ENCODE measurements at regions not wholly inside any gene's neighbourhood (a gene's known extent, or its start where the extent isn't known, plus 50 kb on each side); places are given as distances from the start of the nearest gene placed in this dataset.

DNA sequence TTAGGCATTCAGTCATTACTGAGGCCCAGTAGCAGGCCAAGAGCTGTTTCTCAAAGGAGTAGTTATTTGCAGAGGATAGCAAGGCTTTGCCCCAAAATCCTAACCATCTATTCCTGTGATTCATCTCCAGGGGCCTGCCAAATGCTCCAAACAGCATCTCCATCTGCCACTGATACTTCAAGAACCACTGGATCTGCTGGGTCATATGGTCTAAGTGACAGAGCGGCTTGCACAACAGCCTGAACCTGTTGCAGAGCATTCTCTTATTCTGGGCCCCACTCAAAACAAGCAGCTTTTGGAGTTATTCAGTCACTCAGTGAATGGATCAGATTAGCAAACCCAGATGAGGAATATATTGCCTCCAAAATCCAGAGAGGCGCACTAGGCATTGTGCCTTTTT, 68.8 kb upstream of the ALDH1A3 start:
- DNase-seq (ENCODE audit: low spot score) = no peak

DNA sequence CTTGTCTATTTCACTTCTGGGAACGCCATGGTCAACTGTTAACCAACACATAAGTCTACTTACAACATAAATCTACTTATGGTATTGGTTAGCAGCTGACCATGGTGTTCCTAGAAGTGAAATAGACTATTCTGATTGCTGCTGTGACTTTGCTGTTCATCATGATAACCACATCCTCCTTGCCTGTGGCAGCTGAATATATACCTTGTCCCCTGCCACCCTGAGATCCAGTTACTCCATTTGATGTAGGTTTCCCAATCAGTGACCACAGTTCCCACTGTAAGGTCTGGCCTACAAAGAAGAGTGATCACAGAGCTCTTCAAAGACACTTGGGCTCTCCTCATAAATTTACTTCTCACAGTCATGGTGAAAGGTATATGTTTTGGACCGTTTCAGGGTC, 66.8 kb upstream of the ALDH1A3 start:
- DNase-seq (ENCODE audit: low spot score) = no peak

DNA sequence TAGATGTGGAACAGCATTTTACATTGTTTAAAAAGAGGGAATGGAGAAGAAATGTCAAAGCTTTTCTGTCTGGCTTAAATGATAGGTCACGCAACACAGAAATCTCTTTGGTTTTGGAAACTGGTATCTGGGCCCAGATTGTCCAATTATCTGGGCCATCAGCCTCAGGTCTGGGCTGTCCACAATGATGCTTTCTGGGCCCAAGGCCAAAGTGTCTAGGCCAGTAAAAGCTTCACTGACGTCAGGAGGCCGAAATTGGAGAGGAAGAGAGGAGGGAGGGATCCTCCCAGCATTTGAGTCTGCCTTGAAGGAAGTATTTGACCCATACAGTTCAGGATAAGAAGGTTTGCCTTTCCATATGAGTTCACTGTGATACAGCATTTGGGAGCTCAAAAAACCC, 60.7 kb upstream of the ALDH1A3 start:
- DNase-seq (ENCODE audit: low spot score) = no peak

DNA sequence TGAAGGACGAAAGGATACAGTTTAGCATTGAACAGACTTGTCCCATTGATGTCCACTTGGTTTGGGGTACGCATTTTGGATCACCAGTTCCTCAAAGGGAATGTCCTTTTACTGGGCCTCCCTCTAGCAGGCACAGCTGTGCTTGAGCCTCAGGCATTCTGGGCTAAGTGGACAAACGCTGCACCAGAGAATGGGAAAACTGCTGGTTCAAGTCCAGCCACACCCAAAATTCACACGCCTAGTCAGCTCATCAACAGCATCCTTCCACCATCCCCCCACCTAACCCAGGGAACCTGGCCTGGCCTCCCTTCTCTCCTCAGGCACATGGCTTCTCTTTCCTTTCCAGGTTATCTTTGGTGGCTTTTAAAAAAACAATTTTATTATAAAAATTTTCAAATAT, 59.1 kb upstream of the ALDH1A3 start:
- no peak for DNase-seq (ENCODE audit: low spot score)

DNA sequence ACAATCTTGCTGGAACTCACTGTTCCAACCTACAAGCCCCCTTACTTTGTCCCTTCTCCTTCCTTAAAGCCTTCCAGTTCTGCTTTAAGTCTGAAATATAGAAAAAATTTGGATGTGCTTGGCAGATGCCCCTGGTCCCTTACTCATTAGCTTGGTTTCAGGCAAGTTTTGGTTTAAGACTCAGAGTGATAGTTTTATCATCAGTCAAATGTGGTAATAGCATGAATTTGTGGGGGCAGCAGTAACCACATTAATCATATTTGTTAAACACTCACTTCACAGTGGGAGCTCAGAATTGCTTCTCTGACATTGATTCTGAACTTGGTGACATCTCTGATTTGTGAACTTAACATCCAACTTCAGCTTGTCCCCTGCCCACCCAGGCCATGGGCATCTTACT, 58.3 kb upstream of the ALDH1A3 start:
- DNase-seq (ENCODE audit: low spot score) = no peak

DNA sequence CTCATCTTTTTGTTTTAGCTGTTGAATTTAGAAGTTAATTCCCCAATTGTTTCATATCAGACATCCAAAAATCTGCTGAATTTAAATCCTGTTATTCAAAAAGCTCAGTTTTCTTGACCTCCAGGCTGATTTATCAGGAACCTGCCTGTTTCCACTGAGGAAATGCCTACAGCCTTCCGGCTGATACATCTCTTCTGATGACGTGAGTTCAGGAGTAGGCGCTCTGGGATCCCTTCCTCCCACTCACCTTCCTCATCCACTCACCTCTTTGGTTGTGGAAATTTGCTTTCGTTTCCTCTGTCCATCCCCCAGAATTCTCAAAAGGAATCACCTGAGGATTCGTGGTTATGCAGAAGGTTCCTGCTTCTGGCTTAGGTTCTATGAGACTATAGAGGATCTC, 55.4 kb upstream of the ALDH1A3 start:
- DNase-seq (ENCODE audit: low spot score) = no peak

DNA sequence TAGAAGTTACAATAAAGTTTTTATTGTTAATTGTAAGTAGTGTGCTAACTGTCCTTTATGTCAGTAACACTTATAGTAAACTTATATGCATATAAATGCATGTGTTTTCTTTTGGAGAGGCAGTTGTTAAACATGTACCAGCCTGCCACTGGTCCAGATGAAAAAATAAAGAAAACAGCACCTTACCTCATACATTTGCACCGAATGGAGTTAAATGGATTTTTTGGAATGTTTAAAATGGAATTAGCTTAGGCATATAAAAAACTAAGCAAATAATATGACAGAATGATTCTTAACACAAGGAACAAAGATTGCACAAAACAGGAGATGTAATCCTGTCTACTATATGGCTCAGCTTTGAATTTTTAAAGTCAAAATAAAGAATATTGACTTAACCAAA, 50.2 kb upstream of the ALDH1A3 start:
- no peak for DNase-seq (ENCODE audit: low spot score)
